ENCODE measurements at regions not wholly inside any gene's neighbourhood (a gene's known extent, or its start where the extent isn't known, plus 50 kb on each side); places are given as distances from the start of the nearest gene placed in this dataset.
"Not testable (repeated sequence)": the region's sequence is repeated elsewhere in the genome, so short reads cannot be mapped to it uniquely, and the experiment has no call there.

GRCh38 chr2:146624430-146625160 is 1220.2 kb upstream of the ACVR2A start:
- DNase-seq, result no peak

GRCh38 chr2:146623771-146624170 is 1221.1 kb upstream of the ACVR2A start:
- DNase-seq, result no peak

GRCh38 chr2:146621656-146622055 is 1223.2 kb upstream of the ACVR2A start:
- no peak for DNase-seq

- DNase-seq, result no peak
Observed at GRCh38 chr2:146615778-146616177, 1229.1 kb upstream of the ACVR2A start.

GRCh38 chr2:146608490-146608889 is 1236.3 kb upstream of the ACVR2A start:
- DNase-seq, result no peak

DNA sequence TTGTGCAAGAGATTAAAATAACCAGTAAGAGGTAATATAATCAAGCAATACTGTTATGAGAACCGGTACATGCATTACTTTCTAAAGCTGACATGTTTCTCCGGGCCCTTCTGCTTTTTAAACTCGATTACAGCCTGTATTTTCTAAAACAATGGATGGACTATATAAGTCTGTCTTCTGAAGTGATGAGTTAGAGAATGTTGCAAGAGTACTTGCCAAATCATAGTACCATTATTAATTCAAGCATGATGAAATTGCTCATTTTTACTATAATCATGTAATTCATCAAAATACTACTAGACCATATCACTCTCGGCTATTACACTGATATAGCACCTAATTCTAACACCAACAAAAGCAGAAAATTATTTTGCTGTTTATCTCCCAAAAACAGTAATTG is 1240.3 kb upstream of the ACVR2A start:
- DNase-seq, result no peak

- DNase-seq, result no peak
Observed at GRCh38 chr2:146602856-146603255, 1242.0 kb upstream of the ACVR2A start.

DNA sequence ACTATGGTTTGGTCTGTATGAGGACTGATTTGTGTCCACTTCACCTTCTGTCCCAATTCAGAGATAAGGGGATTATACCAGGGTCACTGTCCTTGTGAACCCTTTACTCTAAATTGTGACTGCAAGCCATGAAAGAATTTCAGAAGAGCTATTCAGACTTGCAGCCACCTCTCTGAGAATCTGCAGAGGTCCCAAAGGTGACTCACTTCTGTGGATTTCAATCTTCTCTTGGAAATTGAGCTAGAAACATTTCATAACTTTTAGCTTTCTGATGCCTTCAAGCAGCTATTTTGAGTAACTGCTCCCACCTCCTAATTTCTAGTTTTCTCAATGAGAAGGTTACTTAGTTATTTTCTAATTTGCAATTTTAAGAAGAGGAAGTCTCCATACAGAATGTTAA is 1242.4 kb upstream of the ACVR2A start:
- no peak for DNase-seq

DNA sequence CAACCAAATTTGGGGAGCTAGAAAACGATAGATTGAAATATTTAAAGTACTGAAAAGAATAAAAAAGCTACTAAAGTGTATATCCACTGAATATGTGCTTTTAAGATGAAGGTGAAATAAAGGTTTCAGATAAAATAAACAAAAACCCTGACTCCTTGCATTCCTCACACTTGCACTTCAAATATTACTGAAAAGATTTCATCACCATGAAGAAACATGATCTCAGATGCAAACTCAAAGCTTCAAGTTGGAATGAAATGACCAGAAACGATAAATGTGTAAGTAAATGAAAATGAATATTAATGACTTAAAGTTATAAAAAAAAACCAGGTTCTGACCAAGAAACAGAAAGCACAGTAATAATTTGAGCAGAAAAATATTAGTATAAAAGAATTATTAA is 1246.0 kb upstream of the ACVR2A start:
- no peak for DNase-seq

- no peak for DNase-seq
Observed at GRCh38 chr2:146597291-146597690, 1247.5 kb upstream of the ACVR2A start.

DNA sequence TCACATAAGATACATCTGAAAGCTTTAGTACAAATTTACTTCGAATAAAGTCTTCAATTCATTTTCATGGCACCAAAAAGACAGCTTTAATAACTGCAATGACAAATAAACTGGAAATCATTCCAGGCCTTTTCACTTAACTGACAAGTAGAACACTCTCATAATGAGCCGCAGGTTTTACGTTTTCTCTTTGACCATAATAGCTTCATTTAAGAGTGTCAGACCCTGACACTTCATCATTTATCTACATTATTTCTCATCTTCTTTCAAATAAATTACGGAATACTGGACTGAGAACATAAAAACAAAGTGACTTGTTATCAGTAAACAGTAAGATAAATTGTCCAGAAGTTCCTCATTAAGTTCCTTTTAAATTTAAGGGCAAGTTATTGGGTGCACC is 1252.9 kb upstream of the ACVR2A start:
- DNase-seq, result no peak

DNA sequence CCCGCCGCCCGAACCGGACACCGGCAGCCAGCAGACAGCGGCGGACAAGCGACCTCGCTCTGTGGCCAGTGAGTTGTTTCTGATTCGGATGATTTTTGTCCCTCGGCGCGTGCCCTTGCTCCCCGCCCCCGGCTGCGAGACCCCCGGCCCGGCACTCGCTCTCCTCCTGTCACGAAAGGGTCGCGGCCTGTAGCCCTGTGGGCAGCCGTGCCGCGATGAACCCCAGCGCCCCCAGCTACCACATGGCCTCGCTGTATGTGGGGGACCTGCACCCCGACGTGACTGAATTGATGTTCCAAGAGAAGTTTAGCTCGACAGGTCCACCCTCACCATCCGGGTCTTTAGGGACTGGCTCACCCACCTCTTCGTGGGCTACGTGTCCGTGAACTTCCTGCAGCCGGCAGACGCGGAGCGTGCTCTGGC is 1257.5 kb upstream of the ACVR2A start:
- DNase-seq, result no peak

DNA sequence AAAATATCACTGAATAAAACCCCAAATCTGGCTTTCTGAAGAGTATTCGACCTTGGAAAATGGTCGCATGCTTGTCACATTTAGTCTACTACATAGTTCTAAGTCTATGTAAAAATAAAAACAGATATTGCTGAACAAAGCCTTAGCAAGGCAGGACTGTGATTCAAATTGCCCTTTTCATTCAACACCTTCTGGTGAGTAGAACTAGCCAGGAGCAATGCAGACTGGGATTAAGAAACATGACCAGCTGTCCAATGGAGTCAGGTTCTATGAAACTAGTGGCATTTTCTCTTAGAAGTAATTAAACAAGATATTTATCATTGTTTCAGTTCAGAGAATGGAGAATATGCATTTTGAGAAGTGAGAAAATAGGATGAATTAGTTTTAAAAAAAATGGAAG is 1260.5 kb upstream of the ACVR2A start:
- DNase-seq, result no peak

GRCh38 chr2:146579147-146579930 is 1265.5 kb upstream of the ACVR2A start:
- no peak for DNase-seq

DNA sequence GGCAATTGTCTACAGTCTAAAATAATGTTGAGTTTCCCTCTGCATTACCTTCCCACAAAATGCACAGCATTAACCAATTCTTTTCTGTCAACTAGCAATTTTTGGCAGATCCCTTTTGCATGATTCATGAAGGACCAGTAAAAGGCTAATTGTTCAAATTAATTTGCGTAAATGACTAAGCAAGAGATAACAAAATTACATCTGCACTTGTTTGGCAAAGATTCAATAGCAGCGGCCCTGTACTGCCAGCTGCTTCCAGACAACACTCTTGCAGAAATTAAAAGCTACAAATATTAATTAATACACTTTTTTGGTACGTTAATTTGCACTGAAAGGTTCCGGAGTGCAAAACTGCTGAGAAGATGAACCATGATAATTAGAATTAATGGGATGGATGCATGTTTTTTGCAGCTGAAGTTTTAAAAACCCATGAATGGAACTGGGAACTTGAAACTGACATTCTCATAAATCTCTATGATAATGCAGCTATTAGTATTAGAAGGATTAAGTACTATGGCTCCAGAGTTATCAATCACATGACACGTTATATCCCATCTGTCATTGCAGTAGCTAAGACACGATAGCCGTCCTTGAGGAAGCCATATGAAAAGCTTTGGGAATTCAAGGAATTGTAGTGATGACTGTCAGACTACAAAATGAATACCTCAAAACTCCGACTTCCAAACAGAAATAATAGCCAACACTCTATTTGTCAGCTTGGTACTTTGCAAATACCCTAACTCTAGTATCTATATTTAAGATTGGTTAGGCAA is 1268.3 kb upstream of the ACVR2A start:
- no peak for DNase-seq

- DNase-seq, result no peak
Observed at GRCh38 chr2:146572598-146572997, 1272.2 kb upstream of the ACVR2A start.

DNA sequence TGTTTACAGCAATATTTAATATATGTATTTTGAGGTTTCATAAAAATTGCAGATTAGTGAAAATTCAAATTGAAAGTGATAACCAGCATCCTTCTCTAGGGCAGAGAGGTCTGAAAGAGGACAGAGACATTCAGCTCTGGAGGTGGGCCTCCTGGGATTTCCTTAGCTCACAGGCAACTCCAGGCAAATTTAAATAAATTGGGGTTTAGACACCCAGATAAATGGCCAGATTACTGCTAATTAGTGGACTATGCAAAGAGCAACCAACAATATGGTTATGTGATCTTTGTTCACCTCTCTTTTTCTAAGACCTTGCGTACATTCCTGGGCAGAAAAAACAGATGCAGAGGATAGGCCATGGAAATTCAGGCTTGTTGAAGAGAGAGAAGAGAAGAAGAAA is 1282.8 kb upstream of the ACVR2A start:
- no peak for DNase-seq

DNA sequence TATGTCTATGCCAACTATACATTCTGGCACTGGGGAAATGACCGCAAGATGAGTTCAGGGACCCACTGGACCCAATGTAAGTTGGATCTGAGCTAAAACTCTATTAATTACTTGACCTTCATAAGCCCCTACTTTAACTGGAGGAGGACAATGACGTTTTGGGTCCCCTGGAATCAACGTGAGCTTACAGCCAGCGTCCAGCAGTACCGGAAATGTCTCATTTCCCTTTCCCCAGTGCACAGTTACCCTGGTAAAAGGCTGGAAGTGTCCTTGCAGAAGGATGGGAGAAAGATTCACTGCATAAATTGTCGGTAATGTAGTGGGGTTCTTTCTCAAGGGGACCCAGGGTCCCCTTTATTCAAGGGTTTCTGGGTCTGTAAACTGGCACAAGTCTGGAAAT is 1297.6 kb upstream of the ACVR2A start:
- no peak for DNase-seq

DNA sequence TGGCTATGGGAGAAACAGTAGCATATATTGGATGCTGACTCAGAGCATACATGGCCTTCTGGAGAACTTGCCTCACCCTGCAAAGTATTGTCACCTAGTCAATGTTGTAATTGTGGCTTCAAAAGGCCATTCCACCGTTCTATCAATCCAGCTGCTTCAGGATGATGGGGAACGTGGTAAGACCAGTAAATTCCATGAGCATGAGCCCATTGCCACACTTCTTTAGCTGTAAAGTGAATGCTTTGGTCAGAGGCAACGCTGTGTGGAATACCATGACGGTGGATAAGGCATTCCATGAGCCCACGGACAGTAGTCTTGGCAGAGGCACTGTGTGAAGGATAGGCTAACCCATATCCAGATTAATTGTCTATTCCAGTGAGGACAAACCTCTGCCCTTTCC is 1300.1 kb upstream of the ACVR2A start:
- no peak for DNase-seq

- no peak for DNase-seq
Observed at GRCh38 chr2:146541896-146542295, 1302.9 kb upstream of the ACVR2A start.

DNA sequence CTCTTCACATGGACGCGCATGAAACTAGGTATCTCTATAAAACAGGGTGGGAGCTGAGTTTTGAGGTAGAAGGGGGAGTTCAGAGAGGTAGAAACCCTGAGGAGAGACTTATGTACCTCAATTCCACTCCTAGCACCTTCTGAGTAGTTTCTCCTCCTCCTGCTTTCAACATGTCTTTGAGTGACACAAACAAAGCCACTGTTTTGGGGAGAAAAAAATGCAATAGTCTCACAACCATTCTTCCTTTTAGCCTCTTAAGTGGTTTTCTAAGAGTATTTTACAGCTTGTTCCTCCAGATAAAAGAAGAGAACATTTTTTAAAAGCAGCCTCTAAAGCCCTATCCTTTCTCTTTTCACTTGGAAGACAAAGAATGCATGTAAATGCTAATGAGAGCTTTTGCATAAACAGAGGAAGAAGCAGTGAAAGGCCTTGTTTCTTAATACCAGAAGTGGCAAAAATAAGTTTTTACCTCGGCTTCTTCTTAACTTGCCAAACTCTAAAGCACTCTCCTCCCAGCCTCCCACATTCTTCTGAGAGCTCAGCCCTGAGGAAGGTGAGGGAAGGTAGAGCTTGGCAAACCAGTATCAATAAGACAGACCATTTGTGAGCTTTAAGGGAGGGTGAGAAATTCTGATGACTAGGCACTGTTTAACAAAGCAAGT is 1304.4 kb upstream of the ACVR2A start:
- no peak for DNase-seq

DNA sequence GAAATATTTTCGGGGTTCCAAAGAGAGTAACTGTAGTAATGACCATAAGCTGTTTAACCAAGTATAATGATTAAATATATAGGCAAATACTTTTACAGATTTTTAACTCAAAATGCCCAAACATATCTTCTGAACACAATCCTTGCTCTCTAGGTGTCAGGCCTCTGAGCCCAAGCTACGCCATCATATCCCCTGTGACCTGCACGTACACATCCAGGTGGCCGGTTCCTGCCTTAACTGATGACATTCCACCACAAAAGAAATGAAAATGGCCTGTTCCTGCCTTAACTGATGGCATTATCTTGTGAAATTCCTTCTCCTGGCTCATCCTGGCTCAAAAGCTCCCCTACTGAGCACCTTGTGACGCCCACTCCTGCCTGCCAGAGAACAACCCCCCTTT is 1305.1 kb upstream of the ACVR2A start:
- DNase-seq, result not testable (repeated sequence)

- DNase-seq, result no peak
Observed at GRCh38 chr2:146537477-146537876, 1307.4 kb upstream of the ACVR2A start.
